ENCODE measurements at regions not wholly inside any gene's neighbourhood (a gene's known extent, or its start where the extent isn't known, plus 50 kb on each side); places are given as distances from the start of the nearest gene placed in this dataset.

- TF ChIP-seq ZNF462 (CRISPR knock-in tag; IDR thresholded peaks at IDR 0.05), result no peak
Measured at GRCh38 chr21:15276243-15276642, 211.4 kb upstream of the NRIP1 start (continued).

- H3K4me3 ChIP-seq, result no peak overlapping the region
- Mint-ChIP-seq H3K36me3 (ENCODE audit: low read depth) (no peaks in the 10 kb centered on the region), H3K27me3 (ENCODE audit: insufficient read depth, low read depth, poor library complexity) (no peaks in the 10 kb centered on the region), H3K9me3 (peaks cover 6% of the 10 kb centered on the region; the same call in 1 of the 3 replicates), H3K4me1 (no peaks in the 10 kb centered on the region), H3K4me3 (no peak overlapping the region), H3K27ac (no peak overlapping the region)
- H3K36me3 ChIP-seq (ENCODE audit: insufficient read depth), result no peaks in the 10 kb centered on the region
- H3K27ac ChIP-seq (ENCODE audit: low read depth), result no peak overlapping the region
- DNase-seq (ENCODE audit: low spot score) (no peak), ATAC-seq (no peak)
- no peaks in the 10 kb centered on the region for H3K27me3 ChIP-seq (ENCODE audit: insufficient read depth)
- H3K79me2 ChIP-seq (replicated peaks; ENCODE audit: insufficient read depth), result no peaks in the 10 kb centered on the region
- no peak overlapping the region for H3K4me2 ChIP-seq
- no peaks in the 10 kb centered on the region for H3F3A ChIP-seq (replicated peaks; ENCODE audit: low read depth)
- no peak overlapping the region for H2AFZ ChIP-seq
- H3K4me1 ChIP-seq (ENCODE audit: insufficient read depth), result no peaks in the 10 kb centered on the region
- H4K20me1 ChIP-seq (replicated peaks; ENCODE audit: insufficient read depth), result no peaks in the 10 kb centered on the region
- H3K9me2 ChIP-seq (ENCODE audit: insufficient read depth), result no peaks in the 10 kb centered on the region
- TF ChIP-seq EZH2phosphoT487 (IDR thresholded peaks at IDR 0.05; ENCODE audit: unreplicated experiment) (no peak), STAT1 (IDR thresholded peaks at IDR 0.05; ENCODE audit: unreplicated experiment) (no peak), REST (IDR thresholded peaks at IDR 0.05; ENCODE audit: unreplicated experiment) (no peak), ETS1 (IDR thresholded peaks at IDR 0.05) (no peak), ZNF114 (CRISPR knock-in tag; IDR thresholded peaks at IDR 0.05) (no peak), EZH2 (IDR thresholded peaks at IDR 0.05; ENCODE audit: low read depth, unreplicated experiment) (no peak), CTCF (conservative IDR thresholded peaks at IDR 0.05; ENCODE audit: low read depth in 2 of 2) (no peak), CREB1 (CRISPR knock-in tag; IDR thresholded peaks at IDR 0.05; ENCODE audit: low read depth) (no peak), POLR2AphosphoS5 (IDR thresholded peaks at IDR 0.05; ENCODE audit: low read depth) (no peak), ZNF331 (CRISPR knock-in tag; IDR thresholded peaks at IDR 0.05; ENCODE audit: low read depth) (no peak), JUNB (IDR thresholded peaks at IDR 0.05; ENCODE audit: unreplicated experiment) (no peak)
Measured at GRCh38 chr21:15277466-15277865, 212.7 kb upstream of the NRIP1 start.

Data from GM23338 (cell line).